HG03097 (cell line): ENCODE measurements at regions not wholly inside any gene's neighbourhood (a gene's known extent, or its start where the extent isn't known, plus 50 kb on each side); places are given as distances from the start of the nearest gene placed in this dataset.

Experiments used
- ATAC-seq: cut with Tn5 transposase; IDR thresholded peaks from one replicate; pipeline ENCODE4 v1.9.1; 2021; ENCODE audit not compliant: unreplicated experiment, low FRiP score

GRCh38 chr2:199631129-199631528 is 173.4 kb upstream of the SATB2 start:
- ATAC-seq, result no peak

- no peak for ATAC-seq
Measured at GRCh38 chr2:199629301-199629700, 171.6 kb upstream of the SATB2 start.

DNA sequence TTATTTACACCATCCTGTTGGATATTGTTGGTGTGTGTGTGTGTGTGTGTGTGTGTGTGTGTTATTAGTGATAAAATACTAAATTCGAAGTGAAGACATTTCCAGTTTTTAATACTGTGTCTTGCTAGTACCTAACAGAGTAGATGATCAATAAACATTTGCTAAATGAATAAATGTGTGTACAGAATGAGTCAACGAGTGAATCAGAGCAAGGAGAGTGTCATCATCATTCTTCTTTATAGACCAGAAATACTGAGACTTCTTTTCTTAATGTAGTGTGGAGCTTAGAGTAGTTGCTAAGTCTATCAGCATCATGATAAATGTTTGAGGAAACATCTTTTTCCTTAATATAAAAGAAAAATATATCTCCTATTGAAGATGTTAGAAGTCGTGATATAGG is 169.7 kb upstream of the SATB2 start:
- no peak for ATAC-seq

DNA sequence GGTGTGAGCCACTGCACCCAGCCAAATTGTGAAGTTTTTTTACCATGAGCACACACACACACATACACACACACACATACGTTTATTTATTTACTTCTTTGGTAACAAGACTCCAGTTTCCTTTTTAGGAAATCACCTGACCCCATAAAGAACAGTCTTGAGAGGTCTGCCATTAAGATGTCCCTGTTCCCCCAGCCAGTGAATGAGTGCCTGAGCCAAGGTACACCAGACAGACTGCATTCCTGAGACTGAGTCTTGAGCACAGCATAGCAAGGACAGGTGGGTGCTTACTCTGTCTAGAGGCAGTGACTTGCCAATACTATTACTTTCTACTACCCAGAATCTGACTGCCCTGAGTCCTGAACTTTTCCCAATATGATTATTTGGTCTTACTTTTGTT is 167.2 kb upstream of the SATB2 start:
- no peak for ATAC-seq

- no peak for ATAC-seq
Measured at GRCh38 chr2:199612509-199613130, 154.9 kb upstream of the SATB2 start.

DNA sequence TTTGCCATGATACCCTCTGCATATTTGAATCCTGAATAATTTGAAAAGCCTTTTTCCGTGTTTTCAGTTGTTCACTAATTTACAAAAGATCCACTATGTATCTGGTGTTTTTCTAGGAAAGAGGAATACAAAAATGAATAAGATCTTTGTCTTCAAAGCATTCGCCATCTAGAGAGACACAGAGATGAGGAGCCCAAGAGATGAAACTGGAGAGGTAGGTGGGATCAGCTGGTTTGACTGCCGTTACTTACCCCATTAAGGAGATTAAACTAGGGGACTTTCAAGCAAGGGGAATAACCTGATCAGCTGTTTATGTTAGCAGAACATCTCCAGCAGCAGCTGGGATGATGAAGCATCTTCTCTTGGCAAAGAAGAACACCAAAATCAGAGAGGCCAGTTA is 150.2 kb upstream of the SATB2 start:
- ATAC-seq, result no peak

DNA sequence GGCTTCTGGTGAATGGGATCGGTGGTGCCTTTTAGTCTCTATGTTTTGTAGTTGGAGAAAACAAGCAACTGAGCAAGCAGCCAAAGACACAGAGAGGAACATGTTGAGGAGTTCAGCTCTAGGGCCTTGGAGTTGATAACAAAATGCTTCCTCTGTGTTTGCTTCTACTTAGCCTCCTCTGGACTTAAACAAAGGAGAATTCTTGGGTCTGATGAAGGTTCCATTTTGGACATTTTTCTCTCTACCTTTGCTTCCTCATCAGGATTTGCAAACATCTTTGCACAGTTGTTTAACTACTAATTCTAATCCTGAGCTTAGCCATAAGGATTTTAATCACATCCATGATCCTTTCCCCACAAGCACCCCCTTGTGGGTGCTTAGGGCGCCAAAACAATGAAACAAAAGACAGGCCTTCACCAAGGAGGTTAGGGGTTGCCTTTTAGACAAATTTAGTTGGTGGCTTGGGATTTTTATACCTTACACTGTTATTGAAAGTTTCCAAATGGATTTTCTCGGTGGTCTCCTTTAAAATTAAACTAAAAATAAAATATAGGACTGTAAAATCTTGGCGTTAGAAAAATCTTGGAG is 148.5 kb upstream of the SATB2 start:
- ATAC-seq, result no peak

DNA sequence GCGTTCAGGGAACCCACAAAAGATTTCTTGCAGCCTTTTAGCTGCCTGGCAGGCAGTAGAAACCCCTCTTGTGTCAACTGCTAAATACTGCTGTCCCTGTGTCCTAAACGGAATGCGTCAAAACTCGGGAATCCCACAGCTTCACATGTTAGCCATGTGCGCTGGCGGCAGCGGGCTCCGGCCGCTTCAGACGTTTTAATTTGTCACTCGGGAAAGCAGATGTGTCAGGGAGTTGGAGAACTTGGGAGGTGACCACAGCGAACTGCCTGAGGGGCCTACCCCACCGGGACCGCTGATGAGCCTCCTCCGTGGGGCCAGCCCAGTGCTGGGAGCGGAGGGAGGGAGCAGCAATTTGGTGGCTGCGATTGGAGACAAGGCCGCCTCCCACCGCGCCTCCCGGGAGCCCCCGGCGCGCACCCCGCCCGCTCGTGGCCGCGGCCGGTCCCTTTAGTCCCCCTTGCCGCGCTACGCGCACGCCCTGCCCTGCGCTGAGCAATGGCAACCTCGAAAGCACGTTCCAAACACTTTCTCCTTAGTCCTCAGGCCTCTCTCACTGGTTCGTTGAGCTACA is 146.1 kb upstream of the SATB2 start:
- no peak for ATAC-seq

- no peak for ATAC-seq
Measured at GRCh38 chr2:199602896-199603717, 145.4 kb upstream of the SATB2 start.

DNA sequence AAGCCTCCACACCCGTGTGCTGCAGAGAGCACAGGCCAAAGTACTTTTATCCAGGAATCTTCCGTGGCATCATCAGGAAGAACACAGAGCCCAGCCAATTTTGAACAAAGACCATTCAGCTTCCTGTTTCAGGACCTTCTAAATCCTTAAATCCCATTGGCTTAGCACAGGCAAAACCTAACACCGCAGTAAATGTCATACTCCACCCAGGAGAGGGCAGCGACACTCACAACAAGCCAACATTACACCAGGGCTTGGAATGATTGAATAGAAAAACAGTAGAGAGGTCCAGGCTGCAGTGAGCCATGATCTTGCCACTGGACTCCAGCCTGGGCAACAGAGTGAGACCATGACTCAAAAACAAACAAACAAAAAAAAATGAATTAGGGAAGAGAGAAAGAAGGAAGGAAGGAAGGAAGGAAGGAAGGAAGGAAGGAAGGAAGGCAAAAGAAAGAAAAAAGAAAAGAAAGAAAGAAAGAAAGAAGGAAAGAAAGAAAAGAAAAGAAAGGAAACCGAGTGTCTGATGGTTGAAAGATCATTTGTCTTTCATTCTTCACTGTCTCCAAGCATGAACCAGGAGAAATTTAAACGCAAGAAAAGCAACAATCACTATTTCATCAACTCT is 144.6 kb upstream of the SATB2 start:
- ATAC-seq, result no peak

GRCh38 chr2:199596549-199596948 is 138.8 kb upstream of the SATB2 start:
- ATAC-seq, result no peak

GRCh38 chr2:199594443-199594842 is 136.7 kb upstream of the SATB2 start:
- ATAC-seq, result no peak

DNA sequence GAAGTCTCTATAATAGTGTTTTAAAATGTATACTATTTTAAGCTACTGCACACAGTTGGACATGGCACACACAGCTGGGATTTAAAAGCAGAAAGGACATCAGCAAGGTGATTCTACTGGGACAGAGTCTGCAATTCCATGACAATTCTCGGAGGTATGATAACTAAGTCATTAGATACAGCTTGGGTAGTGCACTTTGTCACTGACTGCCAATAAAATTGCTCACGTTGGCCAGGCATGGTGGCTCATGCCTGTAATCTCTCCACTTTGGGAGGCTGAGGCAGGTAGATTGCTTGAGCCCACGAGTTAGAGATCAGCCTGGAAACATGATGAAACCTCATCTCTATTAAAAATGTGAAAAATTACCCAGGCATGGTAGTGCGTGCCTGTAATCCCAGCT is 134.1 kb upstream of the SATB2 start:
- ATAC-seq, result no peak

GRCh38 chr2:199590321-199591203 is 132.8 kb upstream of the SATB2 start:
- no peak for ATAC-seq

GRCh38 chr2:199589306-199589705 is 131.6 kb upstream of the SATB2 start:
- ATAC-seq, result no peak

- no peak for ATAC-seq
Measured at GRCh38 chr2:199588054-199588453, 130.3 kb upstream of the SATB2 start.

DNA sequence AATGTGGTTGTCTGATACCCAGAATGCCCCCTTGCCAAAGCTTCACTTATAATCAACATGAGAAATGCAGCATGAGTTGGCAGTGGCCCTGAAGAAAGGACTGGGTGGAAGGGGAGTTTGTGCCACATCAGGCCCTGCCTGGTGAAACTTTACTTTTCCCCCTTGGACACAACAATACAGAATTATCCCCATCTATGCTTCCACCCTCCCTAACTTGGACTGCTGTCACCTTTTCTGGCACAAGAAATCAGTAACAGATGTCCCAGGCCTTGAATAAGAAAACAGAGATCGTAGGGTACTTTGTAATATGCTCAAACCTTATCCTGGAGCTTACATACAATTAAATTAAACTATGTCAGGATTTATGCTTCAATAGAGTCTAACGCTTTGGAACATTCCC is 128.9 kb upstream of the SATB2 start:
- ATAC-seq, result no peak

DNA sequence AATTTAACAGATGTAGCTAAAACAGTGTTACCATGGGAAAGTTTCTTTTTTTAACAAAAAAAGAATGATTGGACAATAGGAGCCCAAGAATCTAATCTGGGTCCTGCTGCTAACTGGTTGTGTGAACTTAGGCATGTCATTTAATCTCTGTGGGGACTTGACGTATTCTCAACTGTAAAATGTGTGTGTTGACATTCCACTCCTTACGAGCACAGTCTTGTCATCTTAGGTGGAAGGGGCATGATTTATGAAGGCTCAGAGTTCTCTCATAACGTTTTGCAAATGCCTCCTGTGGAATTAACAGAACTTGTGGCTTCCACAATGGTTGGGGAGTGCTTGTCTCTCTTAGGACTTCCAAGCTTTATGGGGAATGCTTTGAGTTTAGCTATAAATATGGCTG is 125.9 kb upstream of the SATB2 start:
- no peak for ATAC-seq

GRCh38 chr2:199581935-199582360 is 124.2 kb upstream of the SATB2 start:
- ATAC-seq, result no peak

- ATAC-seq, result no peak
Measured at GRCh38 chr2:199581408-199581807, 123.7 kb upstream of the SATB2 start.
